ENCODE measurements at regions not wholly inside any gene's neighbourhood (a gene's known extent, or its start where the extent isn't known, plus 50 kb on each side); places are given as distances from the start of the nearest gene placed in this dataset.

- no peak for TF ChIP-seq SP1 (IDR thresholded peaks at IDR 0.05)
- TF ChIP-seq CTBP1 (IDR thresholded peaks at IDR 0.05; ENCODE audit: borderline replicate concordance), result no peak
- TF ChIP-seq ELF4 (IDR thresholded peaks at IDR 0.05), result no peak
- no peak for TF ChIP-seq FOXK2 (IDR thresholded peaks at IDR 0.05)
- TF ChIP-seq SUZ12 (IDR thresholded peaks at IDR 0.05), result no peak
- TF ChIP-seq FOXM1 (IDR thresholded peaks at IDR 0.05; ENCODE audit: borderline replicate concordance), result no peak
- no peak for TF ChIP-seq NFRKB (IDR thresholded peaks at IDR 0.05)
- TF ChIP-seq TARDBP (IDR thresholded peaks at IDR 0.05), result no peak
- no peak for TF ChIP-seq PKNOX1 (IDR thresholded peaks at IDR 0.05)
- no peak for TF ChIP-seq BHLHE40 (IDR thresholded peaks at IDR 0.05; ENCODE audit: borderline replicate concordance)
Observed at GRCh38 chr11:36741515-36741914, 143.5 kb upstream of the RAG2 start.
